ENCODE measurements at regions not wholly inside any gene's neighbourhood (a gene's known extent, or its start where the extent isn't known, plus 50 kb on each side); places are given as distances from the start of the nearest gene placed in this dataset.

GRCh38 chr5:74272831-74273451, 367.6 kb downstream of the ENC1 start:
- TF ChIP-seq, protein P1, sequence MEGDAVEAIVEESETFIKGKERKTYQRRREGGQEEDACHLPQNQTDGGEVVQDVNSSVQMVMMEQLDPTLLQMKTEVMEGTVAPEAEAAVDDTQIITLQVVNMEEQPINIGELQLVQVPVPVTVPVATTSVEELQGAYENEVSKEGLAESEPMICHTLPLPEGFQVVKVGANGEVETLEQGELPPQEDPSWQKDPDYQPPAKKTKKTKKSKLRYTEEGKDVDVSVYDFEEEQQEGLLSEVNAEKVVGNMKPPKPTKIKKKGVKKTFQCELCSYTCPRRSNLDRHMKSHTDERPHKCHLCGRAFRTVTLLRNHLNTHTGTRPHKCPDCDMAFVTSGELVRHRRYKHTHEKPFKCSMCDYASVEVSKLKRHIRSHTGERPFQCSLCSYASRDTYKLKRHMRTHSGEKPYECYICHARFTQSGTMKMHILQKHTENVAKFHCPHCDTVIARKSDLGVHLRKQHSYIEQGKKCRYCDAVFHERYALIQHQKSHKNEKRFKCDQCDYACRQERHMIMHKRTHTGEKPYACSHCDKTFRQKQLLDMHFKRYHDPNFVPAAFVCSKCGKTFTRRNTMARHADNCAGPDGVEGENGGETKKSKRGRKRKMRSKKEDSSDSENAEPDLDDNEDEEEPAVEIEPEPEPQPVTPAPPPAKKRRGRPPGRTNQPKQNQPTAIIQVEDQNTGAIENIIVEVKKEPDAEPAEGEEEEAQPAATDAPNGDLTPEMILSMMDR (IDR thresholded peaks at IDR 0.05; ENCODE audit: poor library complexity, severe bottlenecking) = no peak
- TF ChIP-seq EP300 (conservative IDR thresholded peaks at IDR 0.05; ENCODE audit: poor library complexity, severe bottlenecking) (no peak), POLR2AphosphoS5 (IDR thresholded peaks at IDR 0.05) (no peak), REST (IDR thresholded peaks at IDR 0.05; ENCODE audit: borderline replicate concordance) (no peak), EZH2 (IDR thresholded peaks at IDR 0.05; ENCODE audit: borderline replicate concordance, insufficient read depth, low read length, poor library complexity, severe bottlenecking) (no peak), TAF1 (IDR thresholded peaks at IDR 0.05; ENCODE audit: low read depth) (no peak), RAD21 (conservative IDR thresholded peaks at IDR 0.05) (no peak), SMC3 (conservative IDR thresholded peaks at IDR 0.05; ENCODE audit: poor library complexity) (no peak)
